RWPE1 (cell line): ENCODE measurements at regions not wholly inside any gene's neighbourhood (a gene's known extent, or its start where the extent isn't known, plus 50 kb on each side); places are given as distances from the start of the nearest gene placed in this dataset.
A peak's percentile ranks its signal among the peaks of the same experiment; 100 is the strongest.
"Not testable (repeated sequence)": the region's sequence is repeated elsewhere in the genome, so short reads cannot be mapped to it uniquely, and the experiment has no call there.

Experiments
- CTCF ChIA-PET: fragments of 350-600 bp; sonication (Branson Sonifier 250); formaldehyde crosslinking; extraction: SDS; loops from one replicate; lab custom pipeline; 2021; lab: Yijun Ruan, JAX
- POLR2A ChIA-PET: fragments of 400-600 bp; formaldehyde crosslinking; extraction: SDS; loops from one replicate; lab custom pipeline; 2020; ENCODE audit warnings: antibody characterized with exemption; ENCODE audit not compliant: low non-redundant PET; lab: Yijun Ruan, JAX
- DNase-seq: peaks from one replicate; pipeline ENCODE4 v3.0.0; 2012; ENCODE audit warnings: low spot score
- H3K27ac ChIP-seq: fragments of 450-650 bp; 2 replicates; pipeline ENCODE4 v1.5.1; 2017
- CTCF ChIP-seq: fragments of 450-650 bp; conservative IDR thresholded peaks from 2 replicates; pipeline ENCODE4 v1.5.1; 2017; ENCODE audit warnings: low read depth, mild to moderate bottlenecking

- POLR2A ChIA-PET = no interaction called here
- TF ChIP-seq CTCF = no peak
- CTCF ChIA-PET = interaction anchor here (0.6 kb wide), 1 partner anchor 83 kb away, joined by 3 read pairs; no protein-coding TSS in a partner anchor
- no peak overlapping the region for H3K27ac ChIP-seq
- no peak for DNase-seq
These were observed 498.9 kb downstream of the SLC6A15 start for GRCh38 chr12:84413656-84414055.

GRCh38 chr12:84412226-84412625 is 500.4 kb downstream of the SLC6A15 start:
- H3K27ac ChIP-seq = no peak overlapping the region
- ChIA-PET CTCF (no interaction called here), POLR2A (no interaction called here)
- no peak for DNase-seq
- no peak for TF ChIP-seq CTCF

GRCh38 chr12:84411031-84411430 is 501.6 kb downstream of the SLC6A15 start:
- no peak overlapping the region for H3K27ac ChIP-seq

GRCh38 chr12:84408936-84409335 is 503.7 kb downstream of the SLC6A15 start:
- POLR2A ChIA-PET = no interaction called here
- no peak for DNase-seq
- CTCF ChIA-PET = no interaction called here
- no peak overlapping the region for H3K27ac ChIP-seq
- TF ChIP-seq CTCF = no peak

More at GRCh38 chr12:84411031-84411430, 501.6 kb downstream of the SLC6A15 start:
- no peak for DNase-seq
- ChIA-PET CTCF (interaction anchor here (0.6 kb wide), 1 partner anchor 365 kb away, joined by 3 read pairs; no protein-coding TSS in a partner anchor), POLR2A (no interaction called here)
- TF ChIP-seq CTCF = no peak

- H3K27ac ChIP-seq, DNase-seq, CTCF ChIA-PET, POLR2A ChIA-PET: not testable (repeated sequence)
These were observed 505.9 kb downstream of the SLC6A15 start for GRCh38 chr12:84406720-84407119.

GRCh38 chr12:84397846-84398245 is 514.8 kb downstream of the SLC6A15 start:
- no peak for TF ChIP-seq CTCF
- DNase-seq = no peak
- POLR2A ChIA-PET = no interaction called here
- no peak overlapping the region for H3K27ac ChIP-seq
- CTCF ChIA-PET = interaction anchor here (0.5 to 0.7 kb wide), 3 partner anchors 416 to 1875 kb away, joined by 3 to 4 read pairs (median 3); no protein-coding TSS in a partner anchor

- peak; percentile 4 for DNase-seq
- ChIA-PET CTCF (interaction anchor here (0.6 to 0.7 kb wide), 5 partner anchors 276 to 721 kb away, joined by 3 to 4 read pairs (median 3); no protein-coding TSS in a partner anchor), POLR2A (no interaction called here)
- peak; percentile 35 for TF ChIP-seq CTCF
- no peak overlapping the region for H3K27ac ChIP-seq
These were observed 515.3 kb downstream of the SLC6A15 start for GRCh38 chr12:84397263-84397662.

- DNase-seq, H3K27ac ChIP-seq, CTCF ChIA-PET, POLR2A ChIA-PET: not testable (repeated sequence)
These were observed 521.4 kb downstream of the SLC6A15 start for GRCh38 chr12:84391176-84391575.
